Skeletal muscle tissue (tissue), 3 donors: ENCODE measurements at regions not wholly inside any gene's neighbourhood (a gene's known extent, or its start where the extent isn't known, plus 50 kb on each side); places are given as distances from the start of the nearest gene placed in this dataset.

ENCODE experiments used
- H3K27ac ChIP-seq: one replicate; pipeline ENCODE4 v1.7.0; 2013; ENCODE audit warnings: mild to moderate bottlenecking, low read depth, low read length, inconsistent platforms
- H3K27me3 ChIP-seq, 3 donors: one replicate each; pipeline ENCODE4 v1.7.0; 2013; ENCODE audit warnings: low read length in 3 of 3; ENCODE audit not compliant: control insufficient read depth in 3 of 3, insufficient read depth in 3 of 3
- H3K36me3 ChIP-seq, 3 donors: one replicate each; pipeline ENCODE4 v1.7.0; 2013; ENCODE audit warnings: low read length in 3 of 3; ENCODE audit not compliant: control insufficient read depth in 3 of 3, insufficient read depth in 3 of 3
- H3K4me1 ChIP-seq, 3 donors: one replicate each; pipeline ENCODE4 v1.7.0; 2013; ENCODE audit warnings: low read length in 3 of 3, mild to moderate bottlenecking in 3 of 3; ENCODE audit not compliant: control insufficient read depth in 3 of 3, insufficient read depth in 3 of 3
- H3K4me3 ChIP-seq, 3 donors: one replicate each; pipeline ENCODE4 v1.7.0; 2013; ENCODE audit warnings: low read length in 3 of 3
- H3K9ac ChIP-seq, 3 donors: one replicate each; pipeline ENCODE4 v1.7.0; 2013; ENCODE audit warnings: low read length in 3 of 3, mild to moderate bottlenecking in 3 of 3, moderate library complexity in 2 of 3, low read depth in 1 of 3
- H3K9me3 ChIP-seq, 3 donors: one replicate each; pipeline ENCODE4 v1.7.0; 2013; ENCODE audit warnings: low read length in 3 of 3; ENCODE audit not compliant: control insufficient read depth in 3 of 3
- donor health status: Osteomylitis.

- no peaks in the 10 kb centered on the region for H3K27me3 ChIP-seq
- H3K4me3 ChIP-seq = no peak overlapping the region
- H3K9me3 ChIP-seq = no peaks in the 10 kb centered on the region
- no peak overlapping the region for H3K9ac ChIP-seq
- no peaks in the 10 kb centered on the region for H3K36me3 ChIP-seq
- H3K27ac ChIP-seq = no peak overlapping the region
- H3K4me1 ChIP-seq = peaks cover 0 to 5% (median 3%) of the 10 kb centered on the region in 3 donors
Measured at GRCh38 chr14:66037361-66037760, 448.8 kb upstream of the CCDC196 start.

DNA sequence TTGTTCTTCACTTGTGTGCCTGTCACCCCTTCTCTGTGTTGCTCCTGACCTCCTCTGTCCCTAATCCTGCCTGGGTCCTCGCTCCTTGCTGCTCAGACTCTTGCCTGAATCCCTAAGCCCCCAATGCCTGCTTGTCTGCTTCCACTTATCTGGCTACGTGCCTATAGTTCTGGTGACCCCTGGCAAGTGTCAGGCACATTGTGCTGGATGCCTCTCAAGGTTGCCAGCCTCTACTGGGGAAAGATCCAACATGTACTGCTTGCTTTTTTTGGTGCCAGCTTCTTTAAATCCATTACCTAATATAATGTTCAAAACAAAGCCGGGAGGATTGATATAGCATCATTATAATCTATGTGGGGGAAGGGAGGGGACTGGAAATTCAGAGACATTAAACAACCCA lies 448.0 kb upstream of the CCDC196 start:
- H3K9ac ChIP-seq = no peak overlapping the region
- H3K27me3 ChIP-seq = no peaks in the 10 kb centered on the region
- H3K4me1 ChIP-seq = peaks cover 0 to 5% (median 3%) of the 10 kb centered on the region in 3 donors
- H3K27ac ChIP-seq = no peak overlapping the region
- H3K36me3 ChIP-seq = no peaks in the 10 kb centered on the region
- no peaks in the 10 kb centered on the region for H3K9me3 ChIP-seq
- no peak overlapping the region for H3K4me3 ChIP-seq

GRCh38 chr14:66038618-66039017 lies 447.6 kb upstream of the CCDC196 start:
- no peak overlapping the region for H3K27ac ChIP-seq
- no peak overlapping the region for H3K9ac ChIP-seq
- H3K4me3 ChIP-seq = no peak overlapping the region
- peaks cover 0 to 5% (median 3%) of the 10 kb centered on the region in 3 donors for H3K4me1 ChIP-seq
- no peaks in the 10 kb centered on the region for H3K9me3 ChIP-seq
- no peaks in the 10 kb centered on the region for H3K27me3 ChIP-seq
- H3K36me3 ChIP-seq = no peaks in the 10 kb centered on the region

GRCh38 chr14:66039495-66039894 lies 446.7 kb upstream of the CCDC196 start:
- H3K27me3 ChIP-seq = no peaks in the 10 kb centered on the region

GRCh38 chr14:66041582-66041981 lies 444.6 kb upstream of the CCDC196 start:
- Histone ChIP-seq H3K4me3 (no peak overlapping the region), H3K9ac (no peak overlapping the region), H3K9me3 (no peaks in the 10 kb centered on the region), H3K27ac (no peak overlapping the region), H3K27me3 (no peaks in the 10 kb centered on the region), H3K4me1 (peaks cover 3 to 15% (median 10%) of the 10 kb centered on the region in 3 donors), H3K36me3 (no peaks in the 10 kb centered on the region)

More at GRCh38 chr14:66039495-66039894, 446.7 kb upstream of the CCDC196 start:
- H3K36me3 ChIP-seq = no peaks in the 10 kb centered on the region
- no peak overlapping the region for H3K4me3 ChIP-seq
- H3K4me1 ChIP-seq = peaks cover 0 to 5% (median 3%) of the 10 kb centered on the region in 3 donors
- H3K9ac ChIP-seq = no peak overlapping the region
- H3K27ac ChIP-seq = no peak overlapping the region
- H3K9me3 ChIP-seq = no peaks in the 10 kb centered on the region

- Histone ChIP-seq H3K9ac (no peak overlapping the region), H3K27me3 (no peaks in the 10 kb centered on the region), H3K4me1 (peaks cover 3 to 10% (median 8%) of the 10 kb centered on the region in 3 donors), H3K9me3 (no peaks in the 10 kb centered on the region), H3K27ac (no peak overlapping the region), H3K4me3 (no peak overlapping the region), H3K36me3 (no peaks in the 10 kb centered on the region)
Measured at GRCh38 chr14:66043921-66044320, 442.2 kb upstream of the CCDC196 start.

GRCh38 chr14:66045572-66046021 lies 440.6 kb upstream of the CCDC196 start:
- Histone ChIP-seq H3K4me3 (peak overlapping the region in 1 of 3 donors; percentile 15), H3K36me3 (no peaks in the 10 kb centered on the region), H3K27me3 (no peaks in the 10 kb centered on the region), H3K9ac (no peak overlapping the region), H3K27ac (peak overlapping the region; percentile 20), H3K9me3 (no peaks in the 10 kb centered on the region), H3K4me1 (peaks cover 3 to 10% (median 8%) of the 10 kb centered on the region in 3 donors)

DNA sequence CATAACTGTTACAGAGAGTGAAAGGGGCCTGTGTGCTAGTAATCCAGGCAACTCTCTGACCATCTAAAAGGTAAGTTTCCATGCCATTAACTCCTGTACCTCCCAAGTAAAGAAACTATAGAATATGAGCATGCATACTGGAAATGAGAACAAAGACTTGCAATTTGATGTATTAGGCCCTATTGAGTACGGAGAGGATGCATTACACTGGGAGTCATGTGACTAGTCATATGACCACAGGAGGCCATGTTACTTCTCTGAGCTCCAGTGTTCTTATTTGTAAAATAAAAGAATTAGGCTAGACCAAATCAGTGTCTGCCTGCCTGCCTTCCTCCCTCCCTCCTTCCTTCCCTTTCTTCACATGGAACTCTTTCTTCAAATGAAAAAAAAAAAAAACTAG lies 440.1 kb upstream of the CCDC196 start:
- Histone ChIP-seq H3K9me3 (no peaks in the 10 kb centered on the region), H3K27ac (peak overlapping the region; percentile 20), H3K36me3 (no peaks in the 10 kb centered on the region), H3K9ac (no peak overlapping the region), H3K4me3 (peak overlapping the region in 1 of 3 donors; percentile 15), H3K4me1 (peaks cover 3 to 10% (median 8%) of the 10 kb centered on the region in 3 donors), H3K27me3 (no peaks in the 10 kb centered on the region)

DNA sequence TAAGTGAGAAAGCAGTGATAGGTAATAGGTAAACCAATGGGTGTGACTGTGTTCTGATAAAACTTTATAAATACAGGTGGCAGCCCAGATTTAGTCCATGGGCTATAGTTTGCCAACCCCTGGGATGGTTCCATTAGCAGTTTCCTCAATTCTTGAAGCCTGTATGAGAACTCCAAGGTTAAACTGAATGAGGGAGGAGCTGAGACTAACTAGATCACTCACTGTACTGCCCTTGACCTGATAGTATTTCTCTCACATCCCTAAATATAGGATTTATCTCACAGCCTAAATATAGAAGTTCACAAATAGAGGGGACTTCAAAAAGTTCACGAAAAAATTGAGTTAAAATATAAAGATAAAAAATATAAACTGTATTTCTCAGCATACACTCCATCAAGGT lies 439.6 kb upstream of the CCDC196 start:
- H3K4me3 ChIP-seq = no peak overlapping the region
- H3K27me3 ChIP-seq = no peaks in the 10 kb centered on the region
- H3K4me1 ChIP-seq = peaks cover 3 to 10% (median 8%) of the 10 kb centered on the region in 3 donors
- no peak overlapping the region for H3K9ac ChIP-seq
- no peak overlapping the region for H3K27ac ChIP-seq
- H3K9me3 ChIP-seq = no peaks in the 10 kb centered on the region
- no peaks in the 10 kb centered on the region for H3K36me3 ChIP-seq

DNA sequence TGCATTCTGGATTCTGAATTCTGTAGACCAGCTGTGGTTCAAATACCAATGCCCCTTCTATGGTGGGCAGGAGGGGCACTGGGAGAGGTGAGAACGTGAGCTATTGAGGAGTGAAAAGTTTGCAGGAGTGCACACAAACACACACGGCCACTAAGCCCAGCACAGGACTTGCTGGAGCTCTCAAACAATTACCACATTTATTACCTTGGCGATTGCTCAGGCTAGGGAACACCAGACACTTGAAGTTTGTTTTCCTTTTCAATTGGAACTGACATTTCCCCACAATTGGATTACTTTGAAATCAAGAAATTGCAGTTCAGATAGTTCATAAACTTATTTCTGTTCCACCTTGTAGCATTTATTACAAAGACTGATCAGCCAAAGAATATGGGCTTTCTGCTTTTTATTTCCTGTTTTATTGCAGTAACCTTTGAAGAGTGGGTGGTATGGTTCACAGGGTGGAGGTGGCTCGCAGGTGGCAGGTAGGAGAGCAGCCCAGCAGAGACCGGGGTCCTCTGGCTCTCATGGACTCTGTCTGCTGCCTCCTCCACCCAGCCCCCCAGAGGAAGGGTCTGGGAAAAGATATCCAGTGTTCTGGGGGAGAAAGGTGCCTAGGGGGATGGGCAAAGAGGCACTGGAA lies 429.8 kb upstream of the CCDC196 start:
- no peak overlapping the region for H3K27ac ChIP-seq
- H3K27me3 ChIP-seq = no peaks in the 10 kb centered on the region
- H3K4me3 ChIP-seq = no peak overlapping the region
- no peak overlapping the region for H3K9ac ChIP-seq
- H3K9me3 ChIP-seq = no peaks in the 10 kb centered on the region
- no peaks in the 10 kb centered on the region for H3K4me1 ChIP-seq
- no peaks in the 10 kb centered on the region for H3K36me3 ChIP-seq
